H54 (cell line): ENCODE measurements at regions not wholly inside any gene's neighbourhood (a gene's known extent, or its start where the extent isn't known, plus 50 kb on each side); places are given as distances from the start of the nearest gene placed in this dataset.
"Not testable (repeated sequence)": the region's sequence is repeated elsewhere in the genome, so short reads cannot be mapped to it uniquely, and the experiment has no call there.

Source experiments
- DNase-seq: peaks from one replicate; pipeline ENCODE4 v3.0.0; 2011; ENCODE audit warnings: low spot score, mixed read lengths; ENCODE audit not compliant: insufficient read length
- FAIRE-seq: peaks from 3 replicates; lab custom pipeline; 2011; peaks lifted over from hg19 to GRCh38; lab: Jason Lieb, UNC
- POLR2A ChIP-seq: IDR thresholded peaks from 2 replicates; pipeline ENCODE4 v1.6.1; 2011; ENCODE audit warnings: low read depth, mild to moderate bottlenecking, low read length

DNA sequence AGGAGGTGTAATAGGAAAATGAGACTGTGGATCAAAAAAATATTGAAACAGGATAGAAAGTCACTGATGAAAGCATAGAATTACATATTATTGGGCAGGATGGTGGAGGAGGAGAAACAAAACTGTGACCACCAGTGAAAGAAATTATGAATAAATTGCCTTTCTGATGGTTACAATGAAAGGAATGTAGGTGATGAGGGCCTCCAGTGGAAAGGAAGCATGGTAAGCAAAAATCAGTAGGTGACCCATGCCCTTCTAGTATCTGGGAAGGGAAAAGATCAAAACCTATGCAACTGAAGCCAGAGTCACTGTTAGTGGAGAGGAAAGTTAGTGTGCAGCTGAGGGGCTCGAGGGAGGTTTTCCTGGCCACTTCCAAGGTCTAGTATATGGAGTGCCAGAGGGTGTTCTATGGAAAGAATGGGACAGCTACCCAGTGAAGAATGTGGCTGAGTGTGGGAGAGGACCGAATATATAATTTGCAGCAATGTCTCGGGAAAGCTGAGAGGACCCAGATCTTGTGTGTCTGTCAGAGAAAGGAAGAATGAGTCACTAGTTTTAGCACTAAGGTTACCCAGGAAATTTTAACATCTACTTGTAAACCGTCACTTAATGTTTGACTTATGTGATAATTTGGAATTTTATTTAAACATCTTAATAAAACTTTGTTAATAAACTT lies 146.2 kb downstream of the NFKBIZ start:
- no peak for DNase-seq
- FAIRE-seq, result peak; percentile 33

DNA sequence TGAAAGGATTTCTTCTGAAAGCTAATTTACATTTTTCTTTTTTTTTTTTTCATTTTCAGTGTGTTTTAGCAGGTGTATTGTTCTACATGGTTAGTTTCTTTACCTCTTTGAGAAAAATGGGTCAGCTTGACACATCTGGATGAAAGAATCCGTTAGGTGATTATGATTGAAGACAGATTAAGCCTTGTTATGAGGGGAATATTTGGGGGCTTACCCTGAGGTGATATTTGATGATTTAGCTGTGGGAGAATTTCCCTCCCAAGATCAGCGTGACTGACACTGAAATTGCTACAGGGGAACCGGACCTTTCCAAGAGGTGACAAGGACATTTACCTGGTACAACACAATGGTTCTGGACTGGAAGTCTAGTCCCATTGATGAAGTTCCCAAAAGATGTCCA lies 147.5 kb downstream of the NFKBIZ start:
- DNase-seq (no peak), FAIRE-seq (no peak)
- TF ChIP-seq POLR2A, result no peak

More for the DNA sequence above, 146.2 kb downstream of the NFKBIZ start:
- TF ChIP-seq POLR2A, result no peak

DNA sequence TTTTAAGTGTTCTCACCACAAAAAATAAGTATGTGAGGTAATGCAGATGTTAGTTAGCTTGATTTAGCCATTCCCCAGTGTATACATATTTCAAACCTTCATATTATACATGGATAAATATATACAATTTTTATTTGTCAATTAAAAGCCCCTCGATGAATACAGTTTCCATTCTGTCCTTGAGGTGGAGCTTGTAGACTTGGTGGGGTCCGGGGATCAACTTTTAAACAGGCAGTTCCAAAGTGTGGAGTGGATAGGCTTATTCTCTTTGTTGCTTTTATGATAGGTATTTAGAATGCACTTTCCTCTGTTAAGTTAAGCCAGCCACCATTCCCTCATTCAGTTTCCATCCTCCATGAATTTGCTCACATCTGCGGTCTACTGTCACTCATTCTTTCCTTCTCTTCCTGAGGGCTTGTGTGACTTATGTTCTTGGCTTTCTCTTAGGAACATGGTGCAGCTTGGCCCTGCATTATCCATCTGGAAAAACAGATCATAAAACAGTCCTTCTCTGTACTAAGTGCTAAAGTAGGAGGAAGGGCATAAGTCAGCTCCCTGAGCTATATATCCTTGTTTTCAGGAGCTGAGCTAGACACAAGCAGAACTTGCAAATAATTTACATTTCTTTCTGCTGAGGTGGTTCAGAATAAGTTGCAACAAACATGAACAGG lies 149.1 kb downstream of the NFKBIZ start:
- DNase-seq, result no peak
- TF ChIP-seq POLR2A, result no peak
- no peak for FAIRE-seq

DNA sequence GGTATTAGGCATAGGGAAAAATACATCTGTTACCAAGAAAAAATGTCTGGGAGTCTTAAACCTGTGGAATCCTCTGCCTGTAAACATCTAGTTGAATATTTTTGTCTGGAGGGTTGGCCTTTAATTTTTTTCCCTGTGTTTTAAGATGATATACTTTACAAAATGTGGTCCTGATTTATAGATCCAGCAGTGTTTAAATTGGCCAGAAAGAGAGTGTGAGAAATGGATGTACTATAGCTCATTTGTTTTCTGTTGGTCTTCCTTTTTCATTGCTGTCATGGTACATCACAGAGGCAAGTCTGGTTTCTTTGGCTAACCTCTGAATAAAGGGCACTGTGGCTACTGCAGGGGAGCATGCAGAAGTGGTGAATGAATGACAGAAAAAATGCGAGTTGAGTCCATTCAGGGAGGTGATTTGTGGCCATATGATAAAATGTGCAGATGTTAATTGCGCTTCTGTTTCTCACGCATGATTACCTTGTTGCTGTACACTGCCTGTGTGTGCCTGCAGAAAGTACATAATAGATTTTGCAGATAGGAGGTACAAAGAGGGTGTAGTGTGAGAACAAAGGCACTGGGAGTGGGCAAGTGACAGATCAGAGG lies 150.0 kb downstream of the NFKBIZ start:
- no peak for TF ChIP-seq POLR2A
- DNase-seq (no peak), FAIRE-seq (no peak)

DNA sequence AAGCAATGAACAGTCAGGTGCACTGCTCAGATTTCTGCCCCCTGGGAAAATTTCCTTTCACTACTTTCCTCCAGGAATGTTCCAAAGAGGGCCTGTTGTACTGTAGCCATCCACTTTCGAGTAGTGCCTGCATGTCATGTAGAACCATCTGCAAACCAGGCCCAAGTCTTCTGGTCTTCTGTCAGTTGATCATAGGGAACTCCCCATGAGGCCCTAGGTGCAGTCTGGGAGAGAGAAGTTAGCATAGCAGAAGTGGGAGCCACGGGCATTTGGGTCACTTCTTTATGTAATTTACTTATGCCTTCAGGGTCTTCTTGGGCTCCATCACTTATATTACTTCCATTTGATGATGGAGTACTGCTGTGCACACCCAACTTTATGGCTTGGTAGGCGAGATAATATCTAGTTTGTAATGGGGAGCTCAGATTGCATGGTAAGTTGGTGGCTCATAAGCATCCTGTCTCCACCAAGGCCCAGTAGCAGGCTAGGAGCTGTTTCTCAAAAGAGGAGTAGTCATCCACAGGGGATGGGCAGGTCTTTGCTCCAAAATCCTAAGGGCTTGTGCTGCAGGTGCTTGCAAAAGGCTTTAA lies 151.4 kb downstream of the NFKBIZ start:
- FAIRE-seq (no peak), DNase-seq (no peak)
- TF ChIP-seq POLR2A, result no peak

DNA sequence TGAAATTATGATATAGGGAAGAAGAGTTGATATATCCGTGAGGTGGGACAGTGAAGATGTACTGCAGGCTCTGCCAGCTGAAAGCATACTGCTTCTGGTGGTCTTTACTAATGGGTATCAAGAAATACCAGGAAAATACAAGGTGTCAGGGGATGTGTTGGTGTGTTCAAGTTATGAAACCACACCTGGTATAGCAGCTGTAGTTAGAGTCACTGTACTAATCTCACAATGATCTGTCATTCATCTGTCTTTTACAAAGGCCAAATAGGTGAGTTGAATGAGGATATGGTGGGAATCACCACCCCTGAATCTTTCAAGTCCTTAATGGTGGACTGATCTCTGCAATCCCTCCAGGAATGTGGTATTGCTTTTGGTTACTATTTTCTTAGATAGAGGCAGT lies 152.7 kb downstream of the NFKBIZ start:
- FAIRE-seq (no peak), DNase-seq (no peak)
- TF ChIP-seq POLR2A, result no peak

DNA sequence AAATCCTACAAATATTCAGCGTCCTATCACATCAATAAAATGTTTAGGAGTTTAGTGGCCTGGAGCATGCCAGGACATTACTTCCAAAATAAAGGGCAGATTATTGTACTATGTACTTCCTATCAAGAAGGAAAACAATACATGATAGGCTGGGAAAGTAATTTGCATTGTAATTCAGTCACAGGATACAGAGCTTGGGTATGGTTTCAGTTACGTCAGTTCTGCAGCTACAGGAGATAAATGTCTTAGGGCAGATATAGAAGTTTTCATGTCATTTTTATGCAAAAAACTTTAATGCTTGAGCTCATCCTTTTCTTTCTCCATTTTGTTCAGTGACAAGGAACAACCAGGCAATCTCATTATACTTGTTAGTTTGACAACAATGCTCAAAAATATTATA lies 155.2 kb downstream of the NFKBIZ start:
- no peak for FAIRE-seq
- TF ChIP-seq POLR2A, result no peak
- no peak for DNase-seq

DNA sequence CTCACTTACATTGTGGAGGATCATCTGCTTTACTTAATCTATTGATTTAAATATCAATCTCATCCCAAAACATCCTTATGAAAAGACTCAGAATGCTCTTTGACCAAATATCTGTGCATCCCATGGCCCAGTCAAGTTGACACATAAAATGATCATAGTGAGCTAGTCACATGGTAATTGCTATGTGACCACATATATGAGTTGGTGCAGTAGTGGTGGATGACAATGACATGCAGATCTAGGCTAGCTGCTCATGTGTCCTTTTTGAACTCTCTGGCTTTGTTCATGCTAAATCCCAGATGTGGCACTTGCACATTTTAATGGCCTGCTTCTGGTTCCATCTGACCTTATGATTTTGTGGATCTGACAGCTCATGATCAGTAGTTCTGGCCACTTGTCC lies 156.2 kb downstream of the NFKBIZ start:
- no peak for TF ChIP-seq POLR2A
- FAIRE-seq, result no peak

DNA sequence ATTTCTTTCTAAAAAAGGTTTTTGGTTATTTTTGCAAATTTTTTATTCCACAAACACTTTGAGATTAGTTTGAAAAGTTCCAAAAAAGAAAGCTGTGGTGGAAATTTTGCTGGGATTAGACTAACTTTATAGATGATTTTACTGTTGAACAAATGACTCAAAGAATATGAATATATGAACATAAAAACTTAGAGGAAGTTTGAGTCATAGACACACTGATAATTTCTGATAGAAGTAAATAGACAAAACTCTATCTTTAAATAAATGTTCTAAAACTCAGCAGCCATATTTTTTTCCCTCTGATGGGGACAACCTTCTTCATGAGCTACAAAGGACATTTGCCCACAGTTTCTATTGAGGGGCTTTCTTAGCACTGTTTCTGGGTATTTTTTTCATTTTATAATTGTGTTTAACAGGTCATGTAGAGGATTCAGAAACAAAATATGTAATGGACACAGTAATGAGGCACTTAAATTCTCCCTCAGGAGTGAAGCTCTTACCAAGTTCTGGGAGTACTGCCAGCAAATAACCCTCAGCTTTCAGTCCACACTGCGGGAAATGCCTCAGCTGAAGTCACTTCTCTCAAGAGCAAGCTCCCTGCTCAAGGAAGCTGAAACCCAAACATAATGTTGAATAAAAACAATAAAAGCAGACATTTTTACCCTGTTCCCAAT lies 157.6 kb downstream of the NFKBIZ start:
- TF ChIP-seq POLR2A, result no peak
- FAIRE-seq, result peak; percentile 83
- peak; percentile 19 for DNase-seq

More for the DNA sequence above, 156.2 kb downstream of the NFKBIZ start:
- DNase-seq, result no peak

DNA sequence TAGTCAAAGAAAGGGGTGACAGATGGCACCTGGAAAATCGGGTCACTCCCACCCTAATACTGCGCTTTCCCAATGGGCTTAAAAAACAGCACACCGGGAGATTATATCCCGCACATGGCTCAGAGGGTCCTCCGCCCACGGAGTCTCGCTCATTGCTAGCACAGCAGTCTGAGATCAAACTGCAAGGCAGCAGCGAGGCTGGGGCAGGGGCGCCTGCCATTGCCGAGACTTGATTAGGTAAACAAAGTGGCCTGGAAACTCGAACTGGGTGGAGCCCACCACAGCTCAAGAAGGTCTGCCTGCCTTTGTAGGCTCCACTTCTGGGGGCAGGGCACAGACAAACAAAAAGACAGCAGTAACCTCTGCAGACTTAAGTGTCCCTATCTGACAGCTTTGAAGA lies 159.1 kb downstream of the NFKBIZ start:
- not testable (repeated sequence) for DNase-seq, FAIRE-seq

DNA sequence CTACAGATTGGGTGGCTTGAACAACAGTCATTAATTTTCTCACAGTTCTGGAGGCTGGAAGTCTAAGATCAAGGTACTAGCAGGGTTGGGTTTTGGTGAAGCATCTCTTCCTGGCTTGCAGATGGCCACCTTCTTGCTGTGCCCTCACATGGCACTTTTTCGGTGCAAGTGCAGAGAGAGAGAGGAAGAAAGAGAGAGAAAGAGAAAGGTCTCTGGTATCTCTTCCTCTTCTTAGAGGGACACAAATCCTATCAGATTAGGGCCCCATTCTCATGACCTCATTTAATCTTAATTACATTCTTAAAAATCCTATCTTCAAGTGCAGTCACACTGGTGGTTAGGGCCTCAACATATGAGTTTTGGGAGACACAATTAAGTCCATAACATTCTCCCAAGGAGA lies 167.1 kb downstream of the NFKBIZ start:
- no peak for FAIRE-seq
- no peak for DNase-seq
- TF ChIP-seq POLR2A, result no peak

DNA sequence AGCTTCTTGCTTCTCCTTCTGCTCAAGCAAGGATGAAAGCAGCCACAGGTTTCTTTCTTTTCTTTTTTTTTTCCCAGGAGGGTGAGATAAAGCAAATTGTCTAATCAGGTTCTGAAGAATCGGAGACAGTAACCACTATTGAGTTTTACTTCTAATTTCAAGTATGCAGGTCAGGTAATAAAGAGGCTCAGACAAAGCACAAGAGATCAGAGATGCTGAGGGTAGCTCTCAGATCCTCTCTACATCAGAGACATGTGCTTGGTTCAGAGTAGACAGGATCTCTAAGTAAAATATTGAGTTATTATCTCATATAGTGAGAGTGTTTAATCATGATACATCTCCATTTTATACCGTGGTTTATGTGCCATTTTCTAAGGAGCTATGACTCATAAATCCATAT lies 168.5 kb downstream of the NFKBIZ start:
- FAIRE-seq (no peak), DNase-seq (no peak)
- TF ChIP-seq POLR2A, result no peak

DNA sequence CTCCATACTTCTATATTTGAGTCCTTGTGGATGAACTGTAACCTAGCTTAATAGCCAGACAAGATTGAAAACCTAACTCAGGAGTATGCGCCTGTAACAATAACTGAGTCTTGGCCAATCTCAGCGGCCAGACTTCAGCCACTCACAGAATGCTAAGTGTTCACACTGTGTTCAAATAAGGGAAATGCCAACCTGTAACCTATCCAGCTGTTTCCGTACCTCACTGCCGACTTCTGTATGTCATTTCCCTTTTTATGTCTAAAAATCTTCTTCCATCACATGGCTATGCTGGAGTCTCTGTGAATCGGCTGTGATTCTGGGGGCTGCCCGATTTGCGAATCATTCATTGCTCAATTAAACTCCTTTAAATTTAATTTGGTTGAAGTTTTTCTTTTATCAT lies 169.2 kb downstream of the NFKBIZ start:
- no peak for TF ChIP-seq POLR2A
- no peak for DNase-seq
- no peak for FAIRE-seq

DNA sequence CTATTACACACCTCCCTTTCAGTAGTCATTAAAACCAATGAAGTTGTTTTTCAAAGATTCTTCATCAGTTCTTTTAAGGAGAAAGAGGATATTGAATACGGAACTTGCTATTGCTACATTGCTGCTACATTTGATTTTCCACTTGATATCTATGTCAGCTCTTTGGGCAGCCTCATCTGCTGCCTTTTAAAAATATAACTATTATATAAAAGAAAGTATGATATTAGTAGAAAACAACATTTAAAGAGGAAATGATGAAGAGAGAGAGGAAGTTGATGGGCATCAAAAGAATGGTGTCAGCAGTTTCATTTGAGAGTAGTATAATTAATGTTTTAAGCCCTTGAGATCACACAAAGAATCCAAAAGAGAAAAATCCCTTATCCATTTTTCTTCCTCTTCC lies 171.4 kb downstream of the NFKBIZ start:
- TF ChIP-seq POLR2A, result no peak
- FAIRE-seq (no peak), DNase-seq (no peak)
